HCT116 (cell line): ENCODE measurements at regions not wholly inside any gene's neighbourhood (a gene's known extent, or its start where the extent isn't known, plus 50 kb on each side); places are given as distances from the start of the nearest gene placed in this dataset.

ENCODE experiments used
- FOSL1 ChIP-seq: IDR thresholded peaks from 2 replicates; pipeline ENCODE4 v1.6.1; 2012; ENCODE audit warnings: low read depth
- POLR2A ChIP-seq: IDR thresholded peaks from 2 replicates; pipeline ENCODE4 v1.7.0; 2011; ENCODE audit warnings: borderline replicate concordance; ENCODE audit not compliant: insufficient read depth, insufficient read length; ENCODE audit errors: extremely low read depth
- POLR2AphosphoS5 ChIP-seq: IDR thresholded peaks from 2 replicates; pipeline ENCODE4 v1.6.1; 2011; ENCODE audit warnings: mild to moderate bottlenecking, low read depth, low read length, moderate library complexity
- RAD21 ChIP-seq: IDR thresholded peaks from 2 replicates; pipeline ENCODE4 v1.6.1; 2012; ENCODE audit warnings: low read depth, mild to moderate bottlenecking
- SIN3A ChIP-seq: IDR thresholded peaks from 2 replicates; pipeline ENCODE4 v1.6.1; 2012; ENCODE audit warnings: low read depth
- SP1 ChIP-seq: IDR thresholded peaks from 2 replicates; pipeline ENCODE4 v1.6.1; 2012; ENCODE audit warnings: low read depth
- TCF7L2 ChIP-seq: IDR thresholded peaks from 2 replicates; pipeline ENCODE4 v1.7.0; 2011; ENCODE audit warnings: borderline replicate concordance, inconsistent platforms; ENCODE audit not compliant: insufficient read depth, insufficient read length; ENCODE audit errors: extremely low read depth
- YY1 ChIP-seq: IDR thresholded peaks from 2 replicates; pipeline ENCODE4 v1.6.1; 2011; ENCODE audit warnings: low read length, low read depth, moderate library complexity, mild to moderate bottlenecking; ENCODE audit not compliant: insufficient replicate concordance; ENCODE audit errors: extremely low read depth
- TF ChIP-seq, protein P1 (sequence below), 3 experiments: fragments of 200-600 bp in 1 of 3; sonication (generic) in 1 of 3; IDR thresholded peaks in 2 of 3; conservative IDR thresholded peaks in 1 of 3; 2 replicates each; pipeline ENCODE4 v1.5.1; 2012 to 2017; ENCODE audit warnings: low read depth in 2 of 3, low read length in 2 of 3, antibody characterized with exemption in 1 of 3, borderline replicate concordance in 1 of 3, control low read depth in 1 of 3, mild to moderate bottlenecking in 1 of 3, mixed read lengths in 1 of 3, mixed run types in 1 of 3, moderate library complexity in 1 of 3; ENCODE audit not compliant: insufficient read depth in 1 of 3
- TF ChIP-seq, protein P2 (sequence below): IDR thresholded peaks from 2 replicates; pipeline ENCODE4 v1.6.1; 2012
- TF ChIP-seq, protein P3 (sequence below): IDR thresholded peaks from 2 replicates; pipeline ENCODE4 v1.6.1; 2012
- TF ChIP-seq, protein P4 (sequence below): IDR thresholded peaks from 2 replicates; pipeline ENCODE4 v1.6.1; 2011; ENCODE audit warnings: mild to moderate bottlenecking, low read length, moderate library complexity; ENCODE audit not compliant: insufficient replicate concordance; ENCODE audit errors: extremely low read depth

DNA sequence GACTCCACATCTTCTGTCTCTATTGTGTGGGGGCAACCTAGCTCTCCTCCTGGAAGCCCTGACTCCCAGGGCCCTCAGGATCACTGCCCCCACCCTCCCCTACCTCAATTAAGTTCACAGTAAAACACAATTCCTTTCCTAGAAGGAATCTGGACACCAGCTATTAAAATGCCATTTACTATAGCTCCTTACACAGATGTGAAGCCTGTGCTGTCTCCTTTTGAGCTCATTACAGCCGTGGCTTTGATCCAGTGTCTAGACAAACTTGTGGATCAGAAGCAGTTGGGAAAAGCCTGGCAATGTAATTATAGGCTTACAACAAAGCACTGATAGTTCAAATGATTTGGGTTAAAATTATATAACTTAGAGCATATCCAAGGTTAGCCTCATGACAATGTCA lies 107.0 kb upstream of the SMIM23 start:
- TF ChIP-seq, protein P1, sequence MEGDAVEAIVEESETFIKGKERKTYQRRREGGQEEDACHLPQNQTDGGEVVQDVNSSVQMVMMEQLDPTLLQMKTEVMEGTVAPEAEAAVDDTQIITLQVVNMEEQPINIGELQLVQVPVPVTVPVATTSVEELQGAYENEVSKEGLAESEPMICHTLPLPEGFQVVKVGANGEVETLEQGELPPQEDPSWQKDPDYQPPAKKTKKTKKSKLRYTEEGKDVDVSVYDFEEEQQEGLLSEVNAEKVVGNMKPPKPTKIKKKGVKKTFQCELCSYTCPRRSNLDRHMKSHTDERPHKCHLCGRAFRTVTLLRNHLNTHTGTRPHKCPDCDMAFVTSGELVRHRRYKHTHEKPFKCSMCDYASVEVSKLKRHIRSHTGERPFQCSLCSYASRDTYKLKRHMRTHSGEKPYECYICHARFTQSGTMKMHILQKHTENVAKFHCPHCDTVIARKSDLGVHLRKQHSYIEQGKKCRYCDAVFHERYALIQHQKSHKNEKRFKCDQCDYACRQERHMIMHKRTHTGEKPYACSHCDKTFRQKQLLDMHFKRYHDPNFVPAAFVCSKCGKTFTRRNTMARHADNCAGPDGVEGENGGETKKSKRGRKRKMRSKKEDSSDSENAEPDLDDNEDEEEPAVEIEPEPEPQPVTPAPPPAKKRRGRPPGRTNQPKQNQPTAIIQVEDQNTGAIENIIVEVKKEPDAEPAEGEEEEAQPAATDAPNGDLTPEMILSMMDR (IDR thresholded peaks at IDR 0.05 in 2 of 3, conservative IDR thresholded peaks at IDR 0.05 in 1 of 3; ENCODE audit: borderline replicate concordance in 1 of 3, insufficient read depth in 1 of 3, low read depth in 2 of 3, low read length in 2 of 3), result no peak
- TF ChIP-seq POLR2A (no peak), RAD21 (no peak), SP1 (no peak), SIN3A (no peak), FOSL1 (no peak), POLR2AphosphoS5 (no peak), TCF7L2 (no peak), YY1 (no peak)
- TF ChIP-seq, protein P2, sequence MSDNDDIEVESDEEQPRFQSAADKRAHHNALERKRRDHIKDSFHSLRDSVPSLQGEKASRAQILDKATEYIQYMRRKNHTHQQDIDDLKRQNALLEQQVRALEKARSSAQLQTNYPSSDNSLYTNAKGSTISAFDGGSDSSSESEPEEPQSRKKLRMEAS, result no peak
- TF ChIP-seq, protein P3, sequence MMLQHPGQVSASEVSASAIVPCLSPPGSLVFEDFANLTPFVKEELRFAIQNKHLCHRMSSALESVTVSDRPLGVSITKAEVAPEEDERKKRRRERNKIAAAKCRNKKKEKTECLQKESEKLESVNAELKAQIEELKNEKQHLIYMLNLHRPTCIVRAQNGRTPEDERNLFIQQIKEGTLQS, result no peak
- TF ChIP-seq, protein P4, sequence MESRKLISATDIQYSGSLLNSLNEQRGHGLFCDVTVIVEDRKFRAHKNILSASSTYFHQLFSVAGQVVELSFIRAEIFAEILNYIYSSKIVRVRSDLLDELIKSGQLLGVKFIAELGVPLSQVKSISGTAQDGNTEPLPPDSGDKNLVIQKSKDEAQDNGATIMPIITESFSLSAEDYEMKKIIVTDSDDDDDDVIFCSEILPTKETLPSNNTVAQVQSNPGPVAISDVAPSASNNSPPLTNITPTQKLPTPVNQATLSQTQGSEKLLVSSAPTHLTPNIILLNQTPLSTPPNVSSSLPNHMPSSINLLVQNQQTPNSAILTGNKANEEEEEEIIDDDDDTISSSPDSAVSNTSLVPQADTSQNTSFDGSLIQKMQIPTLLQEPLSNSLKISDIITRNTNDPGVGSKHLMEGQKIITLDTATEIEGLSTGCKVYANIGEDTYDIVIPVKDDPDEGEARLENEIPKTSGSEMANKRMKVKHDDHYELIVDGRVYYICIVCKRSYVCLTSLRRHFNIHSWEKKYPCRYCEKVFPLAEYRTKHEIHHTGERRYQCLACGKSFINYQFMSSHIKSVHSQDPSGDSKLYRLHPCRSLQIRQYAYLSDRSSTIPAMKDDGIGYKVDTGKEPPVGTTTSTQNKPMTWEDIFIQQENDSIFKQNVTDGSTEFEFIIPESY, result no peak
